Body of pancreas (tissue), 4 donors: ENCODE measurements at regions not wholly inside any gene's neighbourhood (a gene's known extent, or its start where the extent isn't known, plus 50 kb on each side); places are given as distances from the start of the nearest gene placed in this dataset.

Experiments
- CTCF ChIP-seq, 7 experiments: fragments of 450-650 bp in 4 of 7; fragments of 200-600 bp in 3 of 7; sonication (generic) in 3 of 7; IDR thresholded peaks; one replicate each; pipeline ENCODE4 v1.5.1; 2016 to 2019; ENCODE audit warnings: antibody characterized with exemption in 7 of 7
- POLR2A ChIP-seq, 3 donors: fragments of 450-650 bp; IDR thresholded peaks; one replicate each; pipeline ENCODE4 v1.6.1; 2016; ENCODE audit warnings: antibody characterized with exemption in 3 of 3, mild to moderate bottlenecking in 2 of 3

- TF ChIP-seq CTCF (IDR thresholded peaks at IDR 0.05) (no peak), POLR2A (IDR thresholded peaks at IDR 0.05) (no peak)
Observed at GRCh38 chr2:208568203-208568602, 161.6 kb downstream of the PTH2R start.
